H9 (cell line): ENCODE measurements at regions not wholly inside any gene's neighbourhood (a gene's known extent, or its start where the extent isn't known, plus 50 kb on each side); places are given as distances from the start of the nearest gene placed in this dataset.

Experiments used
- DNase-seq: peaks from one replicate; pipeline ENCODE4 v3.0.0-alpha.2; 2017
- H2AFZ ChIP-seq: one replicate; pipeline ENCODE4 v1.6.1; 2013; ENCODE audit warnings: mild to moderate bottlenecking, low read length, control low read depth, moderate library complexity
- H2AK5ac ChIP-seq: 2 replicates; pipeline ENCODE4 v1.6.1; 2013; ENCODE audit warnings: low read length, control low read depth, mixed read lengths; ENCODE audit not compliant: insufficient read length
- H2BK120ac ChIP-seq: one replicate; pipeline ENCODE4 v1.6.1; 2013; ENCODE audit warnings: low read depth, mild to moderate bottlenecking, low read length, control low read depth, inconsistent platforms; ENCODE audit not compliant: poor library complexity, severe bottlenecking
- H2BK12ac ChIP-seq: 2 replicates; pipeline ENCODE4 v1.6.1; 2013; ENCODE audit warnings: low read length, control low read depth, mixed read lengths, low read depth; ENCODE audit not compliant: insufficient read length
- H2BK15ac ChIP-seq: 2 replicates; pipeline ENCODE4 v1.6.1; 2013; ENCODE audit warnings: low read depth, low read length, control low read depth
- H2BK20ac ChIP-seq: one replicate; pipeline ENCODE4 v1.6.1; 2013; ENCODE audit warnings: low read depth, mild to moderate bottlenecking, low read length, control low read depth, inconsistent platforms; ENCODE audit not compliant: poor library complexity, severe bottlenecking
- H2BK5ac ChIP-seq: 2 replicates; pipeline ENCODE4 v1.6.1; 2013; ENCODE audit warnings: low read length, control low read depth, mixed read lengths; ENCODE audit not compliant: insufficient read length
- H3K14ac ChIP-seq: 2 replicates; pipeline ENCODE4 v1.6.1; 2013; ENCODE audit warnings: low read length, control low read depth; ENCODE audit not compliant: insufficient read depth
- H3K18ac ChIP-seq: 2 replicates; pipeline ENCODE4 v1.6.1; 2013; ENCODE audit warnings: low read depth, mild to moderate bottlenecking, mixed read lengths, low read length, control low read depth; ENCODE audit not compliant: insufficient read length
- H3K23ac ChIP-seq: 2 replicates; pipeline ENCODE4 v1.6.1; 2013; ENCODE audit warnings: low read length, control low read depth, mixed read lengths, low read depth; ENCODE audit not compliant: insufficient read length
- H3K23me2 ChIP-seq: 2 replicates; pipeline ENCODE4 v1.6.1; 2013; ENCODE audit warnings: low read depth, mild to moderate bottlenecking, mixed read lengths, low read length, control low read depth; ENCODE audit not compliant: insufficient read length, poor library complexity, severe bottlenecking
- H3K27ac ChIP-seq: 2 replicates; pipeline ENCODE4 v1.5.1; 2013; ENCODE audit warnings: low read length, control low read depth, mixed read lengths, low read depth; ENCODE audit not compliant: insufficient read length
- H3K27me3 ChIP-seq: 2 replicates; pipeline ENCODE4 v1.6.1; 2013; ENCODE audit warnings: low read length, control low read depth, inconsistent platforms; ENCODE audit not compliant: insufficient read depth
- H3K4ac ChIP-seq: 2 replicates; pipeline ENCODE4 v1.6.1; 2013; ENCODE audit warnings: low read depth, mild to moderate bottlenecking, control low read depth, inconsistent platforms, low read length, moderate library complexity
- H3K4me1 ChIP-seq: 2 replicates; pipeline ENCODE4 v1.6.1; 2013; ENCODE audit warnings: low read length, control low read depth, inconsistent platforms; ENCODE audit not compliant: insufficient read depth
- H3K4me2 ChIP-seq: 2 replicates; pipeline ENCODE4 v1.6.1; 2013; ENCODE audit warnings: low read length, control low read depth, mixed read lengths; ENCODE audit not compliant: insufficient read length, insufficient read depth
- H3K56ac ChIP-seq: 2 replicates; pipeline ENCODE4 v1.6.1; 2013; ENCODE audit warnings: low read depth, mild to moderate bottlenecking, mixed read lengths, low read length, control low read depth; ENCODE audit not compliant: insufficient read length
- H3K79me1 ChIP-seq: 2 replicates; pipeline ENCODE4 v1.6.1; 2013; ENCODE audit warnings: low read depth, mild to moderate bottlenecking, moderate library complexity, low read length, control low read depth, inconsistent platforms; ENCODE audit not compliant: insufficient read depth, poor library complexity, severe bottlenecking
- H3K79me2 ChIP-seq: 2 replicates; pipeline ENCODE4 v1.6.1; 2013; ENCODE audit warnings: low read length, control low read depth, inconsistent platforms; ENCODE audit not compliant: insufficient read depth
- H3K9ac ChIP-seq: 2 replicates; pipeline ENCODE4 v1.6.1; 2013; ENCODE audit warnings: low read length, control low read depth, mixed read lengths; ENCODE audit not compliant: insufficient read length; ENCODE audit errors: extremely low read depth
- H3K9me3 ChIP-seq: one replicate; pipeline ENCODE4 v1.6.1; 2013; ENCODE audit warnings: low read depth, low read length, inconsistent platforms; ENCODE audit not compliant: control insufficient read depth
- H3T11ph ChIP-seq: one replicate; pipeline ENCODE4 v1.6.1; 2013; ENCODE audit warnings: mild to moderate bottlenecking, low read length, control low read depth, inconsistent platforms
- H4K20me1 ChIP-seq: one replicate; pipeline ENCODE4 v1.6.1; 2013; ENCODE audit not compliant: control insufficient read depth, insufficient read length, insufficient read depth
- H4K5ac ChIP-seq: 2 replicates; pipeline ENCODE4 v1.6.1; 2013; ENCODE audit warnings: low read depth, mild to moderate bottlenecking, mixed read lengths, low read length, control low read depth; ENCODE audit not compliant: insufficient read length
- H4K8ac ChIP-seq: replicated peaks from 2 replicates; pipeline ENCODE4 v1.6.1; 2013; ENCODE audit warnings: low read length, control low read depth, mixed read lengths, low read depth; ENCODE audit not compliant: insufficient read length
- H4K91ac ChIP-seq: 2 replicates; pipeline ENCODE4 v1.6.1; 2013; ENCODE audit warnings: low read depth, mild to moderate bottlenecking, moderate library complexity, mixed read lengths, low read length, control low read depth; ENCODE audit not compliant: insufficient read length
- H3K27ac Mint-ChIP-seq, 3 experiments: 2 replicates in 2 of 3; 3 replicates in 1 of 3; pipeline ENCODE4 v1.8.0; 2020 to 2021; ENCODE audit warnings: mixed read lengths in 3 of 3, mild to moderate bottlenecking in 1 of 3, moderate library complexity in 1 of 3
- H3K27me3 Mint-ChIP-seq: 2 replicates; pipeline ENCODE4 v1.8.0; 2021; ENCODE audit warnings: low read depth, mild to moderate bottlenecking, moderate library complexity, mixed read lengths
- H3K36me3 Mint-ChIP-seq, 3 experiments: 2 replicates in 2 of 3; 3 replicates in 1 of 3; pipeline ENCODE4 v1.8.0; 2020 to 2021; ENCODE audit warnings: low read depth in 3 of 3, mixed read lengths in 3 of 3; ENCODE audit not compliant: insufficient read depth in 1 of 3
- H3K4me1 Mint-ChIP-seq, 2 experiments: 2 replicates each; pipeline ENCODE4 v1.8.0; 2020; ENCODE audit warnings: mixed read lengths in 2 of 2
- H3K4me3 Mint-ChIP-seq, 2 experiments: 2 replicates in 1 of 2; 3 replicates in 1 of 2; pipeline ENCODE4 v1.8.0; 2020 to 2021; ENCODE audit warnings: mild to moderate bottlenecking in 2 of 2, mixed read lengths in 2 of 2, moderate library complexity in 1 of 2
- H3K9me3 Mint-ChIP-seq, 2 experiments: 2 replicates in 1 of 2; 3 replicates in 1 of 2; pipeline ENCODE4 v1.8.0; 2020; ENCODE audit warnings: mild to moderate bottlenecking in 2 of 2, mixed read lengths in 2 of 2, moderate library complexity in 1 of 2
- CTCF ChIP-seq: fragments of 200-600 bp; sonication (generic); conservative IDR thresholded peaks from 3 replicates; pipeline ENCODE4 v1.8.0; 2021; ENCODE audit warnings: antibody characterized with exemption, mild to moderate bottlenecking

GRCh38 chr3:35336601-35337000, 302.7 kb upstream of the ARPP21 start:
- no peak for DNase-seq
- Histone ChIP-seq H3K79me2 (no peaks in the 10 kb centered on the region), H2BK12ac (no peak overlapping the region)

More at GRCh38 chr3:35336601-35337000, 302.7 kb upstream of the ARPP21 start:
- Histone ChIP-seq H3K23ac (no peak overlapping the region), H2BK5ac (no peak overlapping the region), H3K9me3 (no peaks in the 10 kb centered on the region), H2AFZ (no peak overlapping the region), H3T11ph (no peak overlapping the region), H3K79me1 (no peaks in the 10 kb centered on the region), H3K23me2 (no peaks in the 10 kb centered on the region), H3K4ac (no peak overlapping the region), H2BK120ac (no peak overlapping the region), H4K5ac (no peak overlapping the region), H3K14ac (no peak overlapping the region), H2AK5ac (no peak overlapping the region), H3K18ac (no peak overlapping the region), H2BK15ac (no peak overlapping the region), H3K4me1 (no peaks in the 10 kb centered on the region), H4K91ac (no peak overlapping the region), H3K27me3 (no peaks in the 10 kb centered on the region), H3K27ac (no peak overlapping the region), H4K20me1 (no peaks in the 10 kb centered on the region), H3K4me2 (no peak overlapping the region), H2BK20ac (no peak overlapping the region), H3K56ac (no peak overlapping the region), H4K8ac (no peak overlapping the region), H3K9ac (no peak overlapping the region)
- H3K27me3 Mint-ChIP-seq, result no peaks in the 10 kb centered on the region
- no peaks in the 10 kb centered on the region; a peak in 1 of 4 replicates for H3K4me1 Mint-ChIP-seq
- H3K36me3 Mint-ChIP-seq, result no peaks in the 10 kb centered on the region
- no peaks in the 10 kb centered on the region; a peak in 1 of 5 replicates for H3K9me3 Mint-ChIP-seq
- no peak overlapping the region for H3K4me3 Mint-ChIP-seq
- no peak for TF ChIP-seq CTCF
- no peak overlapping the region for H3K27ac Mint-ChIP-seq
